HEK293 (cell line): ENCODE measurements at regions not wholly inside any gene's neighbourhood (a gene's known extent, or its start where the extent isn't known, plus 50 kb on each side); places are given as distances from the start of the nearest gene placed in this dataset.

Source experiments
- KLF10 ChIP-seq: fragments of 450-650 bp; IDR thresholded peaks from 2 replicates; pipeline ENCODE4 v1.5.1; 2018; ENCODE audit warnings: missing biosample characterization, mild to moderate bottlenecking, missing genetic modification characterization
- OVOL3 ChIP-seq: fragments of 450-650 bp; formaldehyde crosslinking; IDR thresholded peaks from 2 replicates; pipeline ENCODE4 v1.5.1; 2016; ENCODE audit warnings: missing biosample characterization, missing genetic modification characterization
- REST ChIP-seq: fragments of 450-650 bp; formaldehyde crosslinking; IDR thresholded peaks from 2 replicates; pipeline ENCODE4 v1.5.1; 2016; ENCODE audit warnings: missing biosample characterization, missing genetic modification characterization
- SCRT1 ChIP-seq: fragments of 450-650 bp; formaldehyde crosslinking; IDR thresholded peaks from 2 replicates; pipeline ENCODE4 v1.5.1; 2016; ENCODE audit warnings: missing biosample characterization, missing genetic modification characterization, borderline replicate concordance
- SCRT2 ChIP-seq: fragments of 450-650 bp; formaldehyde crosslinking; IDR thresholded peaks from 2 replicates; pipeline ENCODE4 v1.5.1; 2016; ENCODE audit warnings: missing biosample characterization, missing genetic modification characterization
- ZBTB17 ChIP-seq: fragments of 450-650 bp; formaldehyde crosslinking; IDR thresholded peaks from 2 replicates; pipeline ENCODE4 v1.5.1; 2016; ENCODE audit warnings: missing biosample characterization, missing genetic modification characterization
- ZNF140 ChIP-seq: fragments of 450-650 bp; formaldehyde crosslinking; IDR thresholded peaks from 2 replicates; pipeline ENCODE4 v1.5.1; 2016; ENCODE audit warnings: missing biosample characterization, missing genetic modification characterization
- ZNF175 ChIP-seq: fragments of 450-650 bp; formaldehyde crosslinking; IDR thresholded peaks from 2 replicates; pipeline ENCODE4 v1.5.1; 2016; ENCODE audit warnings: missing biosample characterization, missing genetic modification characterization
- ZNF292 ChIP-seq: fragments of 450-650 bp; formaldehyde crosslinking; IDR thresholded peaks from 2 replicates; pipeline ENCODE4 v1.5.1; 2016; ENCODE audit warnings: low read depth, missing biosample characterization, missing genetic modification characterization, borderline replicate concordance
- ZNF335 ChIP-seq: fragments of 450-650 bp; formaldehyde crosslinking; conservative IDR thresholded peaks from 2 replicates; pipeline ENCODE4 v1.5.1; 2016; ENCODE audit warnings: missing biosample characterization, missing genetic modification characterization
- ZNF362 ChIP-seq: fragments of 450-650 bp; formaldehyde crosslinking; IDR thresholded peaks from 2 replicates; pipeline ENCODE4 v1.5.1; 2016; ENCODE audit warnings: missing biosample characterization, missing genetic modification characterization
- ZNF37A ChIP-seq: fragments of 450-650 bp; IDR thresholded peaks from 2 replicates; pipeline ENCODE4 v1.5.1; 2018; ENCODE audit warnings: missing biosample characterization, missing genetic modification characterization
- ZNF423 ChIP-seq: fragments of 450-650 bp; formaldehyde crosslinking; IDR thresholded peaks from 2 replicates; pipeline ENCODE4 v1.5.1; 2016; ENCODE audit warnings: missing biosample characterization, missing genetic modification characterization
- ZNF426 ChIP-seq: fragments of 450-650 bp; formaldehyde crosslinking; IDR thresholded peaks from 2 replicates; pipeline ENCODE4 v1.5.1; 2017; ENCODE audit warnings: missing biosample characterization, missing genetic modification characterization, mild to moderate bottlenecking, inconsistent platforms, moderate library complexity
- ZNF513 ChIP-seq: fragments of 450-650 bp; IDR thresholded peaks from 2 replicates; pipeline ENCODE4 v1.5.1; 2018; ENCODE audit warnings: missing biosample characterization, missing genetic modification characterization
- ZNF548 ChIP-seq: fragments of 450-650 bp; formaldehyde crosslinking; IDR thresholded peaks from 2 replicates; pipeline ENCODE4 v1.5.1; 2016; ENCODE audit warnings: missing biosample characterization, missing genetic modification characterization
- ZNF677 ChIP-seq: fragments of 450-650 bp; IDR thresholded peaks from 2 replicates; pipeline ENCODE4 v1.5.0; 2018; ENCODE audit warnings: missing biosample characterization, mild to moderate bottlenecking, missing genetic modification characterization, moderate library complexity
- ZNF701 ChIP-seq: fragments of 450-650 bp; formaldehyde crosslinking; IDR thresholded peaks from 2 replicates; pipeline ENCODE4 v1.5.1; 2016; ENCODE audit warnings: missing biosample characterization, missing genetic modification characterization
- ZNF747 ChIP-seq: fragments of 450-650 bp; formaldehyde crosslinking; IDR thresholded peaks from 2 replicates; pipeline ENCODE4 v1.5.1; 2016; ENCODE audit warnings: missing biosample characterization, missing genetic modification characterization
- ZNF768 ChIP-seq: fragments of 450-650 bp; formaldehyde crosslinking; IDR thresholded peaks from 2 replicates; pipeline ENCODE4 v1.5.1; 2018; ENCODE audit warnings: missing biosample characterization, mild to moderate bottlenecking, missing genetic modification characterization
- ZSCAN16 ChIP-seq: fragments of 450-650 bp; formaldehyde crosslinking; IDR thresholded peaks from 2 replicates; pipeline ENCODE4 v1.5.1; 2016; ENCODE audit warnings: missing biosample characterization, missing genetic modification characterization
- ZSCAN30 ChIP-seq: fragments of 450-650 bp; IDR thresholded peaks from 2 replicates; pipeline ENCODE4 v1.5.1; 2018; ENCODE audit warnings: missing biosample characterization, mild to moderate bottlenecking, missing genetic modification characterization, moderate library complexity
- TF ChIP-seq, protein P1 (sequence below): fragments of 450-650 bp; formaldehyde crosslinking; IDR thresholded peaks from 2 replicates; pipeline ENCODE4 v1.5.1; 2017; ENCODE audit warnings: missing biosample characterization, missing genetic modification characterization
- TF ChIP-seq, protein P2 (sequence below): fragments of 450-650 bp; formaldehyde crosslinking; IDR thresholded peaks from 2 replicates; pipeline ENCODE4 v1.5.1; 2016; ENCODE audit warnings: missing biosample characterization, missing genetic modification characterization
- TF ChIP-seq, protein P3 (sequence below): fragments of 450-650 bp; formaldehyde crosslinking; IDR thresholded peaks from 2 replicates; pipeline ENCODE4 v1.5.0; 2017; ENCODE audit warnings: missing biosample characterization, missing genetic modification characterization, borderline replicate concordance
- TF ChIP-seq, protein P4 (sequence below): fragments of 450-650 bp; formaldehyde crosslinking; IDR thresholded peaks from 2 replicates; pipeline ENCODE4 v1.5.1; 2016; ENCODE audit warnings: missing biosample characterization, missing genetic modification characterization

DNA sequence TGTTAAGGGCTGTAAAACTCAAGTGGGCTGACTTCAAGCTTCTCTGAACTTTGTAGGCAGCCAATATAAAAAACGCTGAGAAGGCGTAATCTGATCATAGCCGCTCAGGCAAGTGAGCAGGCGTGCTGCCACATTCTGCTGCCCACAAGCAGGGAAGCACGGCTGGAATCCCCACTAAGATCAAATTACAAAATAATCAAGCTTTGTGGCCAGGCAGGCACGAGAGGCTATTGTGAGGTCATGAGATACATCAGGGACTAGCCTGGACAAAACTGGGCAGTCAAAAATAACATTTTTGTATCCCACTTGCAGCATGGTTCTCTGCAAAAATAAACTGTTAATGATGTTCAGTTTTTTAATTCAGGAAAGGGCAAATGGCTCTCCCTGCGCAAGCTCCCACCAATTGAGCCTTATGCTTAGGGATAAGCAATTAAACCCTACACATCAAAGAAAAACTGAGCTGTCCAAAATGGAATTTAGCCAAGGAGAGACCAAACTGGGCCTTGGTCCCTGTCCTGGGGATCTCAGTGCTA lies 64.0 kb downstream of the POU5F2 start (continued):
- TF ChIP-seq, protein P1, sequence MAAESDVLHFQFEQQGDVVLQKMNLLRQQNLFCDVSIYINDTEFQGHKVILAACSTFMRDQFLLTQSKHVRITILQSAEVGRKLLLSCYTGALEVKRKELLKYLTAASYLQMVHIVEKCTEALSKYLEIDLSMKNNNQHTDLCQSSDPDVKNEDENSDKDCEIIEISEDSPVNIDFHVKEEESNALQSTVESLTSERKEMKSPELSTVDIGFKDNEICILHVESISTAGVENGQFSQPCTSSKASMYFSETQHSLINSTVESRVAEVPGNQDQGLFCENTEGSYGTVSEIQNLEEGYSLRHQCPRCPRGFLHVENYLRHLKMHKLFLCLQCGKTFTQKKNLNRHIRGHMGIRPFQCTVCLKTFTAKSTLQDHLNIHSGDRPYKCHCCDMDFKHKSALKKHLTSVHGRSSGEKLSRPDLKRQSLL (tag by site-specific recombination), result no peak
- no peak for TF ChIP-seq ZNF677 (tag by site-specific recombination)
- TF ChIP-seq SCRT2, result peak; percentile 70; the same call in 1 of the 2 replicates
- peak; percentile 97 for TF ChIP-seq ZNF362 (tag by site-specific recombination)
- peak; percentile 93 for TF ChIP-seq KLF10 (tag by site-specific recombination)
- no peak for TF ChIP-seq ZSCAN16 (tag by site-specific recombination)
- TF ChIP-seq ZNF140, result no peak
- no peak for TF ChIP-seq ZNF37A
- no peak for TF ChIP-seq ZNF175
- no peak for TF ChIP-seq ZNF426
- TF ChIP-seq, protein P2, sequence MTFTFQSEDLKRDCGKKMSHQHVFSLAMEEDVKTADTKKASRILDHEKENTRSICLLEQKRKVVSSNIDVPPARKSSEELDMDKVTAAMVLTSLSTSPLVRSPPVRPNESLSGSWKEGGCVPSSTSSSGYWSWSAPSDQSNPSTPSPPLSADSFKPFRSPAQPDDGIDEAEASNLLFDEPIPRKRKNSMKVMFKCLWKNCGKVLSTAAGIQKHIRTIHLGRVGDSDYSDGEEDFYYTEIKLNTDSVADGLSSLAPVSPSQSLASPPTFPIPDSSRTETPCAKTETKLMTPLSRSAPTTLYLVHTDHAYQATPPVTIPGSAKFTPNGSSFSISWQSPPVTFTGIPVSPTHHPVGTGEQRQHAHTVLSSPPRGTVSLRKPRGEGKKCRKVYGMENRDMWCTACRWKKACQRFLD (tag by site-specific recombination), result no peak
- TF ChIP-seq ZSCAN30 (tag by site-specific recombination), result peak; percentile 99
- TF ChIP-seq SCRT1 (tag by site-specific recombination), result peak; percentile 79
- TF ChIP-seq, protein P3, sequence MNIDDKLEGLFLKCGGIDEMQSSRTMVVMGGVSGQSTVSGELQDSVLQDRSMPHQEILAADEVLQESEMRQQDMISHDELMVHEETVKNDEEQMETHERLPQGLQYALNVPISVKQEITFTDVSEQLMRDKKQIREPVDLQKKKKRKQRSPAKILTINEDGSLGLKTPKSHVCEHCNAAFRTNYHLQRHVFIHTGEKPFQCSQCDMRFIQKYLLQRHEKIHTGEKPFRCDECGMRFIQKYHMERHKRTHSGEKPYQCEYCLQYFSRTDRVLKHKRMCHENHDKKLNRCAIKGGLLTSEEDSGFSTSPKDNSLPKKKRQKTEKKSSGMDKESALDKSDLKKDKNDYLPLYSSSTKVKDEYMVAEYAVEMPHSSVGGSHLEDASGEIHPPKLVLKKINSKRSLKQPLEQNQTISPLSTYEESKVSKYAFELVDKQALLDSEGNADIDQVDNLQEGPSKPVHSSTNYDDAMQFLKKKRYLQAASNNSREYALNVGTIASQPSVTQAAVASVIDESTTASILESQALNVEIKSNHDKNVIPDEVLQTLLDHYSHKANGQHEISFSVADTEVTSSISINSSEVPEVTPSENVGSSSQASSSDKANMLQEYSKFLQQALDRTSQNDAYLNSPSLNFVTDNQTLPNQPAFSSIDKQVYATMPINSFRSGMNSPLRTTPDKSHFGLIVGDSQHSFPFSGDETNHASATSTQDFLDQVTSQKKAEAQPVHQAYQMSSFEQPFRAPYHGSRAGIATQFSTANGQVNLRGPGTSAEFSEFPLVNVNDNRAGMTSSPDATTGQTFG, result no peak
- peak; percentile 86 for TF ChIP-seq REST (tag by site-specific recombination)
- no peak for TF ChIP-seq ZNF548 (tag by site-specific recombination)
- no peak for TF ChIP-seq ZNF701
- peak; percentile 88 for TF ChIP-seq ZBTB17
- no peak; the same call in 1 of the 2 replicates for TF ChIP-seq ZNF423 (tag by site-specific recombination)
- TF ChIP-seq ZNF747 (tag by site-specific recombination), result no peak
- no peak for TF ChIP-seq ZNF292
- no peak for TF ChIP-seq ZNF513 (tag by site-specific recombination)
- TF ChIP-seq, protein P4, sequence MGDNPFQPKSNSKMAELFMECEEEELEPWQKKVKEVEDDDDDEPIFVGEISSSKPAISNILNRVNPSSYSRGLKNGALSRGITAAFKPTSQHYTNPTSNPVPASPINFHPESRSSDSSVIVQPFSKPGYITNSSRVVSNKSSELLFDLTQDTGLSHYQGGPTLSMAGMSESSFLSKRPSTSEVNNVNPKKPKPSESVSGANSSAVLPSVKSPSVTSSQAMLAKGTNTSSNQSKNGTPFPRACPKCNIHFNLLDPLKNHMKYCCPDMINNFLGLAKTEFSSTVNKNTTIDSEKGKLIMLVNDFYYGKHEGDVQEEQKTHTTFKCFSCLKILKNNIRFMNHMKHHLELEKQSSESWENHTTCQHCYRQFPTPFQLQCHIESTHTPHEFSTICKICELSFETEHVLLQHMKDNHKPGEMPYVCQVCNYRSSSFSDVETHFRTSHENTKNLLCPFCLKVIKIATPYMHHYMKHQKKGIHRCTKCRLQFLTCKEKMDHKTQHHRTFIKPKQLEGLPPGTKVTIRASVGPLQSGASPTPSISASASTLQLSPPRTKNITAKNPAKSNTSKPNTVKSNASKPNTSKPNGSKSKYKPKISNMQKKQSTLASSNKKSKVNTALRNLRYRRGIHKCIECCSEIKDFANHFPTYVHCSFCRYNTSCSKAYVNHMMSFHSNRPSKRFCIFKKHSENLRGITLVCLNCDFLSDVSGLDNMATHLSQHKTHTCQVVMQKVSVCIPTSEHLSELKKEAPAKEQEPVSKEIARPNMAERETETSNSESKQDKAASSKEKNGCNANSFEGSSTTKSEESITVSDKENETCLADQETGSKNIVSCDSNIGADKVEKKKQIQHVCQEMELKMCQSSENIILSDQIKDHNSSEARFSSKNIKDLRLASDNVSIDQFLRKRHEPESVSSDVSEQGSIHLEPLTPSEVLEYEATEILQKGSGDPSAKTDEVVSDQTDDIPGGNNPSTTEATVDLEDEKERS, result no peak
- no peak for TF ChIP-seq ZNF768 (tag by site-specific recombination)
- TF ChIP-seq ZNF335 (tag by site-specific recombination), result peak; percentile 61
- TF ChIP-seq OVOL3, result peak; percentile 87; the same call in 1 of the 2 replicates
